NCI-H526 (cell line): ENCODE measurements at regions not wholly inside any gene's neighbourhood (a gene's known extent, or its start where the extent isn't known, plus 50 kb on each side); places are given as distances from the start of the nearest gene placed in this dataset.

ENCODE experiments used
- DNase-seq, 2 experiments: peaks; one replicate each; lab custom pipeline; 2025; lab: John Stamatoyannopoulos, UW

DNA sequence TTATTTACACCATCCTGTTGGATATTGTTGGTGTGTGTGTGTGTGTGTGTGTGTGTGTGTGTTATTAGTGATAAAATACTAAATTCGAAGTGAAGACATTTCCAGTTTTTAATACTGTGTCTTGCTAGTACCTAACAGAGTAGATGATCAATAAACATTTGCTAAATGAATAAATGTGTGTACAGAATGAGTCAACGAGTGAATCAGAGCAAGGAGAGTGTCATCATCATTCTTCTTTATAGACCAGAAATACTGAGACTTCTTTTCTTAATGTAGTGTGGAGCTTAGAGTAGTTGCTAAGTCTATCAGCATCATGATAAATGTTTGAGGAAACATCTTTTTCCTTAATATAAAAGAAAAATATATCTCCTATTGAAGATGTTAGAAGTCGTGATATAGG, 169.7 kb upstream of the SATB2 start:
- no peak for DNase-seq

DNA sequence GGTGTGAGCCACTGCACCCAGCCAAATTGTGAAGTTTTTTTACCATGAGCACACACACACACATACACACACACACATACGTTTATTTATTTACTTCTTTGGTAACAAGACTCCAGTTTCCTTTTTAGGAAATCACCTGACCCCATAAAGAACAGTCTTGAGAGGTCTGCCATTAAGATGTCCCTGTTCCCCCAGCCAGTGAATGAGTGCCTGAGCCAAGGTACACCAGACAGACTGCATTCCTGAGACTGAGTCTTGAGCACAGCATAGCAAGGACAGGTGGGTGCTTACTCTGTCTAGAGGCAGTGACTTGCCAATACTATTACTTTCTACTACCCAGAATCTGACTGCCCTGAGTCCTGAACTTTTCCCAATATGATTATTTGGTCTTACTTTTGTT, 167.2 kb upstream of the SATB2 start:
- DNase-seq, result no peak

DNA sequence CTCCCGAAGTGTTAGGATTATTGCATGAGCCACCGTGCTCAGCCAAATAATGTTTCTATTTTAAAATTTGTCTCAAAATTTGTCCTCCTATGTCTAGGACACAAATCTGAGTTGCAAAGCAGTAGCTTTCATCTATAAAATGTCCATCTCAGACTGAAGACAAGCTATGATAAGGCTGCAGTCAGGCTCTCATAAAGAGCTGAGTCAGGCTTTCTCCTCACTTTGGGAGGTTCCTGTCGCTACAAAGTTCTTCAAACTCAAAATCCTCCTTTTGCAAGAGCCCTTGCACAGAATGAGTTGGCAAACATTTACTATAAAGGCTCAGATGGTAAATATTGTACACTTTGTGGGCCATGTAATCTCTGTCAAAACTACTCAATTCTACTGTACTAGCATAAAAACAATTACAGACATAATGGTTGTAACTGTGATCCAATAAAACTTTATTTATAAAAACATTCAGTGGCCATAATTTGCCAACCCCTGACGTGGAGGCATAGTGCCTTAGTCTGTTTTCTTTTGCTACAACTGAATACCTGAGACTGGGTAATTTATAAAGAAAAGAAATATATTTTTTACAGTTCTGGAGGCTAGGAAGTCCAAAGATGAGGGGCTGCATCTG, 154.9 kb upstream of the SATB2 start:
- DNase-seq, result no peak

DNA sequence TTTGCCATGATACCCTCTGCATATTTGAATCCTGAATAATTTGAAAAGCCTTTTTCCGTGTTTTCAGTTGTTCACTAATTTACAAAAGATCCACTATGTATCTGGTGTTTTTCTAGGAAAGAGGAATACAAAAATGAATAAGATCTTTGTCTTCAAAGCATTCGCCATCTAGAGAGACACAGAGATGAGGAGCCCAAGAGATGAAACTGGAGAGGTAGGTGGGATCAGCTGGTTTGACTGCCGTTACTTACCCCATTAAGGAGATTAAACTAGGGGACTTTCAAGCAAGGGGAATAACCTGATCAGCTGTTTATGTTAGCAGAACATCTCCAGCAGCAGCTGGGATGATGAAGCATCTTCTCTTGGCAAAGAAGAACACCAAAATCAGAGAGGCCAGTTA, 150.2 kb upstream of the SATB2 start:
- no peak for DNase-seq

DNA sequence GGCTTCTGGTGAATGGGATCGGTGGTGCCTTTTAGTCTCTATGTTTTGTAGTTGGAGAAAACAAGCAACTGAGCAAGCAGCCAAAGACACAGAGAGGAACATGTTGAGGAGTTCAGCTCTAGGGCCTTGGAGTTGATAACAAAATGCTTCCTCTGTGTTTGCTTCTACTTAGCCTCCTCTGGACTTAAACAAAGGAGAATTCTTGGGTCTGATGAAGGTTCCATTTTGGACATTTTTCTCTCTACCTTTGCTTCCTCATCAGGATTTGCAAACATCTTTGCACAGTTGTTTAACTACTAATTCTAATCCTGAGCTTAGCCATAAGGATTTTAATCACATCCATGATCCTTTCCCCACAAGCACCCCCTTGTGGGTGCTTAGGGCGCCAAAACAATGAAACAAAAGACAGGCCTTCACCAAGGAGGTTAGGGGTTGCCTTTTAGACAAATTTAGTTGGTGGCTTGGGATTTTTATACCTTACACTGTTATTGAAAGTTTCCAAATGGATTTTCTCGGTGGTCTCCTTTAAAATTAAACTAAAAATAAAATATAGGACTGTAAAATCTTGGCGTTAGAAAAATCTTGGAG, 148.5 kb upstream of the SATB2 start:
- DNase-seq, result no peak

DNA sequence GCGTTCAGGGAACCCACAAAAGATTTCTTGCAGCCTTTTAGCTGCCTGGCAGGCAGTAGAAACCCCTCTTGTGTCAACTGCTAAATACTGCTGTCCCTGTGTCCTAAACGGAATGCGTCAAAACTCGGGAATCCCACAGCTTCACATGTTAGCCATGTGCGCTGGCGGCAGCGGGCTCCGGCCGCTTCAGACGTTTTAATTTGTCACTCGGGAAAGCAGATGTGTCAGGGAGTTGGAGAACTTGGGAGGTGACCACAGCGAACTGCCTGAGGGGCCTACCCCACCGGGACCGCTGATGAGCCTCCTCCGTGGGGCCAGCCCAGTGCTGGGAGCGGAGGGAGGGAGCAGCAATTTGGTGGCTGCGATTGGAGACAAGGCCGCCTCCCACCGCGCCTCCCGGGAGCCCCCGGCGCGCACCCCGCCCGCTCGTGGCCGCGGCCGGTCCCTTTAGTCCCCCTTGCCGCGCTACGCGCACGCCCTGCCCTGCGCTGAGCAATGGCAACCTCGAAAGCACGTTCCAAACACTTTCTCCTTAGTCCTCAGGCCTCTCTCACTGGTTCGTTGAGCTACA, 146.1 kb upstream of the SATB2 start:
- no peak for DNase-seq

DNA sequence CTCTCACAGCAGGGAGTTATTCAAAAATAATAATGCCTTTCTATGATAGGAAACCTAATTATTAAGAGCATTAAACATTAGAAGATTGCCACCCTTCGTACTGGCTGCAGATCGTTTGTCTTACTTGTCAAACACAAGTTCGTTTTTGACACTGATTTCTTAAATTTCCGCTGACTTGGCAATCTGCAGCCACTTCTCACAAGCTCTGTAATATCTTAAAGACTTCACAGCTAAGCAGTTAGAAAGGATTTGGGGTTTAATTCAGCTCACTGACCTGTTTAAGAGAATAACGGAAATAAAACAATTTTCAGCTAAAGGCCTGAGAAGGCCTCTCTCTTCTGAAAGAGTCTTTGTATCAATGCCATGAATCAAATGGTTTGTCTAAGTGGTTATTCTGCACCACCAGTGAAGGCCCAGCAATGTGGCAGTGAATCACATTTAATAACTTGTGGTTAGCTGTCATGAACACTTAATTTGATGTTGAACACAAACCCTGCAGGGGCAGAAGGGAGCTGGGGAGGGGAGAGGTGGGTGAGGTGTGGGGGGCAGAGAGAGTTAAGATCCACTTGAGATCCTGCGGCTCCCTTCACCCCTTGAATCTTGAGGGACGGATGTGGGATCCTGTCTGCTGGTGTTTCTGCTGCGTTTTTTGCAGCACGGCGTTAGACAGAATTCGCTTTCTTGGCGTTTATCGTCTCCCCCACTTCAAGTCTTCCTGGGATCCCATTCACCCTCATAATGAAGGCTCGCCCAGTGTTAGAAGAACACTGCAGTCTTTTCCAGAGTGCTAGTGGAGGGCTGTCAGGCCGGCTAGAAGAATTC, 145.4 kb upstream of the SATB2 start:
- no peak for DNase-seq

DNA sequence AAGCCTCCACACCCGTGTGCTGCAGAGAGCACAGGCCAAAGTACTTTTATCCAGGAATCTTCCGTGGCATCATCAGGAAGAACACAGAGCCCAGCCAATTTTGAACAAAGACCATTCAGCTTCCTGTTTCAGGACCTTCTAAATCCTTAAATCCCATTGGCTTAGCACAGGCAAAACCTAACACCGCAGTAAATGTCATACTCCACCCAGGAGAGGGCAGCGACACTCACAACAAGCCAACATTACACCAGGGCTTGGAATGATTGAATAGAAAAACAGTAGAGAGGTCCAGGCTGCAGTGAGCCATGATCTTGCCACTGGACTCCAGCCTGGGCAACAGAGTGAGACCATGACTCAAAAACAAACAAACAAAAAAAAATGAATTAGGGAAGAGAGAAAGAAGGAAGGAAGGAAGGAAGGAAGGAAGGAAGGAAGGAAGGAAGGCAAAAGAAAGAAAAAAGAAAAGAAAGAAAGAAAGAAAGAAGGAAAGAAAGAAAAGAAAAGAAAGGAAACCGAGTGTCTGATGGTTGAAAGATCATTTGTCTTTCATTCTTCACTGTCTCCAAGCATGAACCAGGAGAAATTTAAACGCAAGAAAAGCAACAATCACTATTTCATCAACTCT, 144.6 kb upstream of the SATB2 start:
- peak in 1 of 2 experiments; percentile 56 for DNase-seq

DNA sequence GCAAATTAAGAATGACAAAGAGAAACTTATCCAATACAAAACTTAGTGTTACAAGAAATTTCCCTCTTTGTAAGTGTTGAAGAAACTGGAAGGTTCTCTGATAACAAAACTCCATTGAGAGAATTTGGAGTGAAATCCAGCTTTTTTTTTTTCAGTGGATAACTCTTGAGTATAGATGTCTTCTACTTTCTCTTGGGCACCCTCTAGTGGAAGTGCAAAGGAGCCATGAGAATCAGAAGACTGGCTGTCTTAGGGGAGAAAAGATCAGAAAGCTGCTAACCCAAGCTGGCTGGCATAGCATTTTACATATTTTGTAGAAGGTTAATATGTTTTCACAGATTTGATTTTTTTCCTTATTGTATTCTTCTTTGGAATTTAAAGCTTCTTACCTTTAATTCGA, 138.8 kb upstream of the SATB2 start:
- DNase-seq, result peak; percentile 14 to 50

DNA sequence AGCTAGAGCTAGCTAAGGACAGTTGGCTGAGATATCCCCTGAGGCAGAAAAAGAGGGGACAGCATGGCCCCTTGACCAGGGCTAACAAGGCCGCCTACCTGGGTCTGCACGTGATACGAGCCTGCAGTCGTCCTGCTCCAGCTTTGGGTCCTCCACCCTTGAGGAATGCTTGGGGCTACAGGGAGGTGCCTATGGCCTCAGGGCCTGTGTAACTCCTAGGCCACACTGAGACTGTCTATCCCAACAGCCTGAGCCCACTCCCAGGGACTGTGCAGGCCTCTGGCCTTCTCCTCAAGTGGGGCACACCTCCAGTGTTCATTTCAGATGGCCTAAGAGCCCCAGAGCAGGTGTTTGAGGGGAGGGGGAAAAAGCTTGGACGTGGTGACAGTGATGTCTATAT, 136.7 kb upstream of the SATB2 start:
- DNase-seq, result no peak

DNA sequence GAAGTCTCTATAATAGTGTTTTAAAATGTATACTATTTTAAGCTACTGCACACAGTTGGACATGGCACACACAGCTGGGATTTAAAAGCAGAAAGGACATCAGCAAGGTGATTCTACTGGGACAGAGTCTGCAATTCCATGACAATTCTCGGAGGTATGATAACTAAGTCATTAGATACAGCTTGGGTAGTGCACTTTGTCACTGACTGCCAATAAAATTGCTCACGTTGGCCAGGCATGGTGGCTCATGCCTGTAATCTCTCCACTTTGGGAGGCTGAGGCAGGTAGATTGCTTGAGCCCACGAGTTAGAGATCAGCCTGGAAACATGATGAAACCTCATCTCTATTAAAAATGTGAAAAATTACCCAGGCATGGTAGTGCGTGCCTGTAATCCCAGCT, 134.1 kb upstream of the SATB2 start:
- no peak for DNase-seq

DNA sequence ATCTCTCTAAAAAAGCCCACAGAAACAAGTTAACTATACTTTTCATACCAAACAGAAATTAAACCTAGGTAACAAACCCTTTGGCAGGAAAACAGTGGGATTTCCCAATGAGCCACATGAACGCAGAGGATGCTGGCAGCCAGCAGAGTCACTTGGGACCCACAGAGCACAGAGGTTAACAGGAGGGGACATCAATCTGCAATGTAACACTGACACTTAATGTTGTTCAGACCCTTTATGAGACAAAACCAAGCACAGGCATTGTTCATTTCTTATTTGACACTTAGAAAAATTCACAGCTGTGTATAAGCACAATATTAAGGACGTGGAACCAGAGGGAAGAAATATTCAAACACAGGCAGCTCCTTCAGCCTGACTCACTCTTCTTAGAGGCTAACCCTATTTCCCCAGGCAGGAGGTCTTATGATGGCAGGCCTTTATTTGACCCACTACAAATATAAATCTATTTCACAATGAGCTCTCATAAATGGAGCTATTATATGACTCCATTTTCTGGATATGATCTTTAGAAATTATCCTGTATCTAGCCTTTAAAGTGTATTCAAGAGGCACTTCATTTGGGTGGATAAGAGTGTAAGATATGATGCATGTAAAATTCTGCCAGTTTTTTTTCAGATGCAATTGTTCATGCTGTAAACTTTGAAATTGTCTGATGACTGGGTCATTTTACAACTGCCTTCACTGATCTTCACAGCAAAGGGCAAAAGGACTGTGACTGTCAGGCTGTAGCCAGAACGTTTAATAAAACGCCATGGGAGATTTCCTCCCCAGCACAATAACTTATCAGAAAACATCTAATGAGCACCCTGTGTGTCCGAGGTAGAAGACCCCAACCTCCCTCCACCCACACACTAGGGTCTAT, 132.8 kb upstream of the SATB2 start:
- DNase-seq, result no peak

DNA sequence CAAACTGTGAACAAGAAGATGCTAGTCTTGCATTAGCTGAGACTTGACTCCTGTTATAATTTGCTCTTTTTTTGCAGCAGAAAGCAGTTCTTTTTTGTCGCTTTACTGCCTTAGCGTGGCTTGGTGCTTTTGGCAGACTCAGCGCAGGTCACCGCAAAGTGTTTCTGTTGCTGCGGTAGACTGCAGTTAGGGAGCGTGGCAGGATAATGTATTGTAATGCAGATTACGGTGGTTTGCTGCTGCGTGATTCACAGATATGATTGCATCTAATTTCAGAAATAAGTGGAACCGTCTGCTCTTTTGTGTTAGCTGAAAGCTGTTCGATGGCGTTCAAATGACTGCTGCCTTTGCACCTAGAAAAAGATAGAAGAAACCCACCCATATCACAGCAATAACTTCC, 131.6 kb upstream of the SATB2 start:
- DNase-seq, result peak; percentile 49 to 61

DNA sequence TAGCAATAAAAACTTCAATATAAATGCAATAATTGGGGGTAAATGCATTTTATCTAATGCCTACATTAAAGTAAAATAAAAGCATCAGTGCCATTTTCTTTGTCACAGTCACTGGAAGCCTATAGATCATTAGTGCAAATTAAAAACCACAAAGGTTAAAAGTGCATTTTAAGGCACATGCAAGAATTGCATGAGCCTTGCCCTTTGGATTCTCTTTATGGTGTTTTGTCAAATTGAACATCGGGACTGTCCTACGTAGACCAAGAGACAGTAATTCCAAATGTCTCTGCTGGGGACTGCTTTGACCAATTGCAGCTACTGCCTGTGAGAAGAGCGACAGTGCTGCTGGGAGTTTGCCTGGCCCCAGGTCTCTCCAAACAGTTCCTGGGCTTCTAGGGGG, 130.3 kb upstream of the SATB2 start:
- DNase-seq, result no peak

DNA sequence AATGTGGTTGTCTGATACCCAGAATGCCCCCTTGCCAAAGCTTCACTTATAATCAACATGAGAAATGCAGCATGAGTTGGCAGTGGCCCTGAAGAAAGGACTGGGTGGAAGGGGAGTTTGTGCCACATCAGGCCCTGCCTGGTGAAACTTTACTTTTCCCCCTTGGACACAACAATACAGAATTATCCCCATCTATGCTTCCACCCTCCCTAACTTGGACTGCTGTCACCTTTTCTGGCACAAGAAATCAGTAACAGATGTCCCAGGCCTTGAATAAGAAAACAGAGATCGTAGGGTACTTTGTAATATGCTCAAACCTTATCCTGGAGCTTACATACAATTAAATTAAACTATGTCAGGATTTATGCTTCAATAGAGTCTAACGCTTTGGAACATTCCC, 128.9 kb upstream of the SATB2 start:
- no peak for DNase-seq

DNA sequence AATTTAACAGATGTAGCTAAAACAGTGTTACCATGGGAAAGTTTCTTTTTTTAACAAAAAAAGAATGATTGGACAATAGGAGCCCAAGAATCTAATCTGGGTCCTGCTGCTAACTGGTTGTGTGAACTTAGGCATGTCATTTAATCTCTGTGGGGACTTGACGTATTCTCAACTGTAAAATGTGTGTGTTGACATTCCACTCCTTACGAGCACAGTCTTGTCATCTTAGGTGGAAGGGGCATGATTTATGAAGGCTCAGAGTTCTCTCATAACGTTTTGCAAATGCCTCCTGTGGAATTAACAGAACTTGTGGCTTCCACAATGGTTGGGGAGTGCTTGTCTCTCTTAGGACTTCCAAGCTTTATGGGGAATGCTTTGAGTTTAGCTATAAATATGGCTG, 125.9 kb upstream of the SATB2 start:
- no peak for DNase-seq

DNA sequence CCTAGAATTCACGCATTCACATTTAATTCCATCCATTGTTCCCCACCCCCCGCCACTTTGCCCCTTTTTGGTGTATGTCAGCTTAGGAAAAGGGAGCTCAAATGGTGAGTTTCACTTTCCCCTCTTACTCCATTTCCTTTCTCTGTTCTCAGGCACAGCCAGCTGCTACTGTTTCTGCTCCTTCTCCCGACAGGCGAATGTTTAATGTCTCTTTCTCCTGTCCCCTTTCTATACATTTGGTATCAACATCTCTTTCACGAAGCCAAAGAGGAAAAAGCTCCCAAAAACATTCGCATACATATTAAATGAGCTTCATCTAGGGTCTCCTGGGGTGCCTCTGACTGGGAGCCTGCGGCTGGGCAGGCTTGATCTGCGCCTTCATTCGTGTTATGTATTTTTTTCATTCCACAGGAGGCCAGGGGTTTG, 124.2 kb upstream of the SATB2 start:
- peak in 1 of 2 experiments; percentile 74 for DNase-seq

DNA sequence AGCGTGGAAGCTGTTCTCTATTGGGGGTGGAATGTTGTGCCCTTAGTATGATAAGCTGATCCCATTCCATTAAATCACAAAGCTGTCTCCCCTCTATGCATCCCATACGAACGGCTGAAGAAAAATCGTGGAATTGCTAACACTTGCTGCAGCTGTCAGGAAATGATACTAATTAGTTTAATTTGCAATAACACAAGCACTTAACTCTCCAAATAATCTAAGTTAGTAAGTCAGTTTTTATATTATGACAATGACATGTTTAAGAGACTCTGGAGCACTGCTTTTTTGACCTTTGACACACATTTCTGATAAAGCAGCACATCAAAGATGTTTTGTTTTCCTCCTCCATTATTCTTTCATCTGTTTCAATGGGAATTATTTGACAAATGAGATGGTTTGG, 123.7 kb upstream of the SATB2 start:
- peak; percentile 29 to 44 for DNase-seq

DNA sequence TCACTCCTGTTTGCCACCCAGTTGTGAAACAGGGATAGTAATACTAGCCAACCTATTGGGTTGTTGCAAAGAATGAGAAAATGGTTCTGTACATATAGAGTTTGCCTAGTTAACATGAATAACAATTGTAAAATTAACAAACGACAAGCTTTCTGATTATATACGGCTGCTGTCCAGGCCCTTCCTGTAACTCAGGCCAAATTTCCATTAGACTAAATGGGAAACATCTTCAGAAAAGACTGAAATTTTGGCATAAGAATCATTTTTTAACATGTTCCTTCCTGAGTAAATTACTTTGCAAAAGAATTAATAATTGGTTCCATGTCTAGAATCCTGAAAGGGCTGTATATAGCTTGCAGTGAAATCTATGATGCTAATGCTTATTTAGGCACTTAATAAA, 117.7 kb upstream of the SATB2 start:
- DNase-seq, result no peak

DNA sequence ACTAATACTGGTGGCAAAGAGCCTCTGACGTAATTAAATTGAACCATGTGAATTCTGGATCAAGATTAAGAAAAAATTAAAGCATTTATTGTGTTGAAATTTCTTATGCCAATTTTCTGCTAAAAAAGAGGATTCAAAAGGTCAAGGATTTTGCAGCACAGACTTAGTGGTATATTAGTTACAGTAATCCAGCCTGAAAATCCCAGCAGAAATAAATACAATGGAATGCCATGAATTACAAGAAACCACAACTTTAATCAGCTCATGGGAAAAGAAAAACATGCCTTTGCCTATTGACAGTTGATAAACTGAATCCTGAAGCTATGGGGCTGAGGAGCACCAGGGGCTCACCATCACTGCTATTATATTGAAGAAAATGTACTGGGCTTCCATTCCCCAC, 114.8 kb upstream of the SATB2 start:
- DNase-seq, result no peak

DNA sequence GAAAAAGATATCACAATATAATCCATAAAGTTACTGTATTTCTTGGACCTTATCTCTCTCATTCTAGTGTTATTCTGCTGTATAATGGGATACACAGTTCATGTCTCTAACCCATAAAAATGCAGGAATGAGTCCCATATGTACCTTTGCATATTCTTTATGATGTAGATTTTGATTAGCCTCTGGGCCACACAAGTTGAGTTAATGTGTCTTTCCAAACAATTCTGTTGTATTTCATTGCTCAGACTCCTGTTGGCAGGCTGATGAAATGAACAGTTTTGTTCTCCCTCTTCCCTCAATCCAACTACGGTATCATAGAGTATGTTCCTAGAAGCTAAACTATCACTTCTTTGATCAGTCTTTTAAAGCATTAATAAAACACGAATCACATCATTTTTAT, 113.2 kb upstream of the SATB2 start:
- DNase-seq, result peak in 1 of 2 experiments; percentile 14

DNA sequence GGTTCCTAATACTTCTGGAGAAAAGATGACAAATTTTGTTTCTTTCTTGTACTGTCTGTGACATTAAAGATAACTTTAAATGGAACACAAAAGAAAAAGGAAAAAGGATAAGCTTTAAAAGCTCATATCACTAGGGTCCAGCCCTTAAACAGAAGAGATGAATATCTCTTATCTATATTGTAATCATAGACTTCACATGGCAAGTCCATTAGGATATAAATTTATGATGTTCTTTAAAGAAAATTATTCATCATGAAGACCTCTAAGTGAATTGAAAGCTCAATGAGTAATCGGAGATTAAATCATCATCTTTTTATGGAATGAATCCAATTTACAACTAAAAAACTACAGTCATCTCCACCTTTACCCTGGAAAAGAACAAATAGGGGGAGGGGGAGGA, 111.6 kb upstream of the SATB2 start:
- no peak for DNase-seq
